BJ (cell line): ENCODE measurements at regions not wholly inside any gene's neighbourhood (a gene's known extent, or its start where the extent isn't known, plus 50 kb on each side); places are given as distances from the start of the nearest gene placed in this dataset.

Experiments used
- CTCF ChIA-PET: fragments of 350-600 bp; formaldehyde crosslinking; extraction: SDS; loops from one replicate; lab custom pipeline; 2021; ENCODE audit warnings: antibody characterized with exemption, inconsistent platforms; lab: Yijun Ruan, JAX
- POLR2A ChIA-PET: fragments of 300-600 bp; sonication (Branson Sonifier 250); formaldehyde crosslinking; extraction: SDS; loops from one replicate; lab custom pipeline; 2021; ENCODE audit warnings: antibody characterized with exemption; lab: Charles Lee
- DNase-seq: peaks from one replicate; pipeline ENCODE4 v3.0.0-alpha.2; 2011; ENCODE audit warnings: low read depth
- H3K27me3 ChIP-seq: 2 replicates; pipeline ENCODE4 v1.6.0; 2011; ENCODE audit warnings: low read length; ENCODE audit not compliant: control insufficient read depth, insufficient read depth
- H3K36me3 ChIP-seq: 2 replicates; pipeline ENCODE4 v1.5.1; 2011; ENCODE audit warnings: low read length; ENCODE audit not compliant: control insufficient read depth, insufficient read depth
- H3K4me3 ChIP-seq: 2 replicates; pipeline ENCODE4 v1.5.1; 2011; ENCODE audit warnings: low read depth, mild to moderate bottlenecking, control low read depth, low read length
- TF ChIP-seq, protein P1 (sequence below): IDR thresholded peaks from 2 replicates; pipeline ENCODE4 v1.5.1; 2011; ENCODE audit warnings: low read depth, mild to moderate bottlenecking, control low read depth, inconsistent platforms, low read length, moderate library complexity; ENCODE audit not compliant: insufficient read depth

DNA sequence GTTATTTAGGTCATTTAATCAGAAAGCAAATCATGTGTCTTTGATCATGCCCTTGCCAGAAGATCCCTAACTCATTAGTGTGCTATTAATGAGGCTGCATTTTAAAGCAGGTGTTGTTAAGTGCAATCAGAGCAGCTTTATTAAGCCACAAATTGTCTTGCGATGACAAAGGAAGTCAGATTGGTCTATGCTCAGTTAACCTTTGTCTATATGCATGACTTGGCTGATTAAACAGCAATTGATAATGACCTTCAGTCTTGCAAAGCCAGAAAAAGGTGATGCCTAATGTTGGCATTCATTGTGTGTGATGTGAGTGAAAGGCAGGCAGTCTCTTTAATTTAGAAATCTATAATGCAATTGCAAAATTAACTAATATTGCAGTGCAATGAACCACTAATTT is 166.9 kb downstream of the RND3 start:
- Histone ChIP-seq H3K27me3 (no peaks in the 10 kb centered on the region), H3K36me3 (no peaks in the 10 kb centered on the region), H3K4me3 (no peak overlapping the region)
- TF ChIP-seq, protein P1, sequence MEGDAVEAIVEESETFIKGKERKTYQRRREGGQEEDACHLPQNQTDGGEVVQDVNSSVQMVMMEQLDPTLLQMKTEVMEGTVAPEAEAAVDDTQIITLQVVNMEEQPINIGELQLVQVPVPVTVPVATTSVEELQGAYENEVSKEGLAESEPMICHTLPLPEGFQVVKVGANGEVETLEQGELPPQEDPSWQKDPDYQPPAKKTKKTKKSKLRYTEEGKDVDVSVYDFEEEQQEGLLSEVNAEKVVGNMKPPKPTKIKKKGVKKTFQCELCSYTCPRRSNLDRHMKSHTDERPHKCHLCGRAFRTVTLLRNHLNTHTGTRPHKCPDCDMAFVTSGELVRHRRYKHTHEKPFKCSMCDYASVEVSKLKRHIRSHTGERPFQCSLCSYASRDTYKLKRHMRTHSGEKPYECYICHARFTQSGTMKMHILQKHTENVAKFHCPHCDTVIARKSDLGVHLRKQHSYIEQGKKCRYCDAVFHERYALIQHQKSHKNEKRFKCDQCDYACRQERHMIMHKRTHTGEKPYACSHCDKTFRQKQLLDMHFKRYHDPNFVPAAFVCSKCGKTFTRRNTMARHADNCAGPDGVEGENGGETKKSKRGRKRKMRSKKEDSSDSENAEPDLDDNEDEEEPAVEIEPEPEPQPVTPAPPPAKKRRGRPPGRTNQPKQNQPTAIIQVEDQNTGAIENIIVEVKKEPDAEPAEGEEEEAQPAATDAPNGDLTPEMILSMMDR: no peak
- ChIA-PET POLR2A (no interaction called here), CTCF (interaction anchor here (1.0 to 1.2 kb wide), 3 partner anchors 8 to 11 kb away, joined by 3 to 4 read pairs (median 4); no protein-coding TSS in a partner anchor)
- no peak for DNase-seq

DNA sequence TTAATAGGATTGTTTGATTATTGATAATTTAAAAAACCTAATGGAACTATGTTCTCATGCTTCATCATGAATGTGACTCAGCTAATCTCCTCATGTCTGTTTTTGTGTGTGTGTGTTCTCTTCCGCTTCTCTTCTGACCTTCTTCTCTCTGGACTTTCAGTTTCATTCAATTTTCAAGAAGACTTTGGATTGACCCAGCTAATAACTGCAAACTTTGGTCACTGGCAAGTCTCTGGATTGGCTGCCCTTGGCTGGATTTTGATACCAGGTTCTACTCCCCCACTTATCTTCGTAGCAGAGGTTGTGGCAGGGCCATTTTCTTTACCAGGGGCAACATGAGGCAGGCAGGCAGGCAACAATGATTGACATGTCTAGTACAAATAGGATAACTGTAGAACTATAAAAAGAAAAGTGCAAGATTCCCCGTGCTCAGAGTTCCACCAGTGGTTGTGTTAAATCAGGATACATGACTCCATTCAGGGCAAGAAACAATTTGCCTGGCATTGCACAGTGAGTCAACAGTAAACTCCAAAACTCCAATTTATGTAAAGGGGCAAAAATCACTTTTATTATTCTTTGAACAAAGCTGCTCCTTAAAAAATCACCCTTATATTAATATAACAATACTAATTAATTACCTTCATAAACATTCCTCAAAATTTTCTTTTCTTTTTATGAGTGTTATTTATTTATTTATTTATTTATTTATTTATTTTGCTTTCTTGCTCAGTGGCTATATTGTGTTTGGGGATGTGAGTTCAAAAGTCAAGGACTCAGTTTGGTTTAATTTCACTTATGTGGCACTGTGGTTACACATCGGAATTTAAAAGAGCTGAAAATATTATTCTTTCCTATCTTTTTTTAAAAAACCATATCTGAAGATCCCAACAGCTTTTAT is 167.6 kb downstream of the RND3 start:
- no peak for DNase-seq
- ChIA-PET POLR2A (no interaction called here), CTCF (interaction anchor here (0.6 to 1.1 kb wide), 2 partner anchors 12 to 574 kb away, joined by 3 to 4 read pairs; no protein-coding TSS in a partner anchor)
- Histone ChIP-seq H3K4me3 (no peak overlapping the region), H3K27me3 (no peaks in the 10 kb centered on the region), H3K36me3 (no peaks in the 10 kb centered on the region)
- TF ChIP-seq, protein P1: no peak

DNA sequence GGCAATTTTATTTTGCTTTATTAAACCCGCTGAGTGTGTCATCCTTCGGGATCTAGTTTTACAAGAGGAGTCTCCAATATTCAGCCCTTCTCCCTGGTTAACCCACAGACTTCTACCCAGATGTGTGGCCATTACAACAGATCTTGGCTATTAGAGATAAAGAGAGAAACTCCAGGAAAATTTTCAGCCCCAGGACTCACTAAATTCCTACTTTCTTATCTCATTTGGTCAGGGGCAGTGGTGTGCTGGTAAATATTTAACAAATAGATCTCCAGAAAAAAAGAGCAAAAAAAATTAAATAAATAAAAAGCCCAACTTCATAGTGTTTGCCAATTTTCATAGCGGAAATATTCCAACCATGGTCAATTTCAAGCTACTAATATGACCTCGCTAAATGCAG is 168.4 kb downstream of the RND3 start:
- TF ChIP-seq, protein P1: no peak
- ChIA-PET POLR2A (no interaction called here), CTCF (interaction anchor here (0.6 kb wide), 1 partner anchor 573 kb away, joined by 3 read pairs; no protein-coding TSS in a partner anchor)
- Histone ChIP-seq H3K36me3 (no peaks in the 10 kb centered on the region), H3K27me3 (no peaks in the 10 kb centered on the region), H3K4me3 (no peak overlapping the region)
- DNase-seq: no peak

DNA sequence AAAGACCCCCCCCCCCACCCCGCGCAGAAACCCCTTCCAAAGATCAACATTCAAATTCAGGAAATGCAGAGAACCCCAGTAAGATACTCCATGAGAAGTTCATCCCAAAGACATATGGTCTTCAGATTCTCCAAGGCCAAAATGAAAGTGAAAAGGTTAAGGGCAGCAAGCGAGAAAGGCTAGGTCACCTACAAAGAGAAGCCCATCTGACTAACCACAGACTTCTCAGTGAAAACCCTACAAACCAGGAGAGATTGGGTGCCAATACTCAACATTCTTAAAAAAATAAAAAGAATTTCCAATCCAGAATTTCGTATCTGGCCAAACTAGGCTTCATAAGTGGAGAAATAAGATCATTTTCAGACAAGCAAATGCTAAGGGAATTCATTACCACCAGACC is 175.2 kb downstream of the RND3 start:
- ChIA-PET CTCF (interaction anchor here (1.5 kb wide), 1 partner anchor 9 kb away, joined by 3 read pairs; no protein-coding TSS in a partner anchor), POLR2A (no interaction called here)
- H3K27me3 ChIP-seq: 0 out of 2 replicates have a peak, but pooled peaks cover 2% of the 10 kb centered on the region
- DNase-seq: no peak
- TF ChIP-seq, protein P1: no peak
- H3K4me3 ChIP-seq: no peak overlapping the region
- no peaks in the 10 kb centered on the region for H3K36me3 ChIP-seq

DNA sequence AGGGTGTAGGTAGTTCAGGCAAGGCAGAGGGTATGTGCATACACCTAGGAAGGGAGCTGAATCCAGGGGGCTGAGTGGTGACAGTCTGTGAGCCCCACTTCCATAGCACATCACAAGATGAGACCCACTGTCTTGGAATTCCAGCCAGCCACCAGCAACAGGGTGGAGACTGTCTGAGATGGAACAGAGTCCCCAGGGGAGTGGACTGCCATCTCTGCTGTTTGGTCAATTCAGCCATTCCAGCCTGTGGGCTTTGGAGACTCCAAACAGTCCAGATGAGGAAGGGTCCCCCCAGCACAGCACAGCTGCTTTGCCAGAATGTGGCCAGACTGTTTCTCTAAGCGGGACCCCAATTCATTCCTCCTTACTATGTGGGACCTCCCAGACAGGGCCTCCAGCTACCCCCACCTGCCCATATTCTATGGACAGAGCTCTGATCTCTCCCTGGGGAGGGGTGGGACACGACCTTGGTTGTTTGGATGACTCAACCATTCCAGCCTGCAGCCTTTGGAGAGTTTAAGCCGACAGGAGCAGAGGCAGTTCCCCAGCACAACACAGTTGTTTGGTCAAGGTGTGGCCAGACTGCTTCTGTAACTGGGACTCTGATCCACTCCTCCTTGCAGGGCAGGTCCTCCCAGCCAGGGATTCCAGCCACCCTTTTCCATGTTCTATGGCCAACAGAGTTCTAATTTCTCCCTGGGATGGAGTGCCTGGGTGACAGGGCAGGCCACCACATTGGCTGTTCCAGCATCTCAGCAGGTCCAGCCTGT is 178.0 kb downstream of the RND3 start:
- no peaks in the 10 kb centered on the region for H3K36me3 ChIP-seq
- ChIA-PET CTCF (no interaction called here), POLR2A (no interaction called here)
- H3K27me3 ChIP-seq: 0 out of 2 replicates have a peak, but pooled peaks cover 2% of the 10 kb centered on the region
- no peak for DNase-seq
- TF ChIP-seq, protein P1: no peak
- no peak overlapping the region for H3K4me3 ChIP-seq
